HEK293T (cell line): ENCODE measurements at regions not wholly inside any gene's neighbourhood (a gene's known extent, or its start where the extent isn't known, plus 50 kb on each side); places are given as distances from the start of the nearest gene placed in this dataset.

ENCODE experiments used
- ARNT ChIP-seq: fragments of 450-650 bp; IDR thresholded peaks from 2 replicates; pipeline ENCODE4 v1.6.1; 2017; ENCODE audit warnings: mild to moderate bottlenecking
- BHLHE40 ChIP-seq: fragments of 450-650 bp; IDR thresholded peaks from 2 replicates; pipeline ENCODE4 v1.6.1; 2016; ENCODE audit warnings: mild to moderate bottlenecking, moderate library complexity, borderline replicate concordance
- CTBP1 ChIP-seq: fragments of 450-650 bp; IDR thresholded peaks from 2 replicates; pipeline ENCODE4 v1.6.1; 2016; ENCODE audit warnings: borderline replicate concordance
- ELF4 ChIP-seq: fragments of 450-650 bp; IDR thresholded peaks from 2 replicates; pipeline ENCODE4 v1.6.1; 2017; ENCODE audit warnings: antibody characterized with exemption
- FOXK2 ChIP-seq: fragments of 450-650 bp; IDR thresholded peaks from 2 replicates; pipeline ENCODE4 v1.6.1; 2016; ENCODE audit warnings: mild to moderate bottlenecking
- FOXM1 ChIP-seq: fragments of 450-650 bp; IDR thresholded peaks from 2 replicates; pipeline ENCODE4 v1.6.1; 2017; ENCODE audit warnings: mild to moderate bottlenecking, borderline replicate concordance
- SP1 ChIP-seq: fragments of 450-650 bp; IDR thresholded peaks from 2 replicates; pipeline ENCODE4 v1.6.1; 2017
- TARDBP ChIP-seq: fragments of 450-650 bp; IDR thresholded peaks from 2 replicates; pipeline ENCODE4 v1.6.1; 2016
- ZNF384 ChIP-seq: fragments of 450-650 bp; IDR thresholded peaks from 2 replicates; pipeline ENCODE4 v1.6.1; 2016

GRCh38 chr3:13266005-13266404 lies 154.1 kb downstream of the NUP210 start:
- TF ChIP-seq ARNT: no peak
- no peak for TF ChIP-seq TARDBP
- no peak for TF ChIP-seq SP1
- TF ChIP-seq FOXM1: no peak
- TF ChIP-seq ELF4: no peak
- no peak for TF ChIP-seq FOXK2
- TF ChIP-seq ZNF384: no peak
- TF ChIP-seq BHLHE40: no peak
- TF ChIP-seq CTBP1: no peak
